ENCODE measurements at regions not wholly inside any gene's neighbourhood (a gene's known extent, or its start where the extent isn't known, plus 50 kb on each side); places are given as distances from the start of the nearest gene placed in this dataset.

DNA sequence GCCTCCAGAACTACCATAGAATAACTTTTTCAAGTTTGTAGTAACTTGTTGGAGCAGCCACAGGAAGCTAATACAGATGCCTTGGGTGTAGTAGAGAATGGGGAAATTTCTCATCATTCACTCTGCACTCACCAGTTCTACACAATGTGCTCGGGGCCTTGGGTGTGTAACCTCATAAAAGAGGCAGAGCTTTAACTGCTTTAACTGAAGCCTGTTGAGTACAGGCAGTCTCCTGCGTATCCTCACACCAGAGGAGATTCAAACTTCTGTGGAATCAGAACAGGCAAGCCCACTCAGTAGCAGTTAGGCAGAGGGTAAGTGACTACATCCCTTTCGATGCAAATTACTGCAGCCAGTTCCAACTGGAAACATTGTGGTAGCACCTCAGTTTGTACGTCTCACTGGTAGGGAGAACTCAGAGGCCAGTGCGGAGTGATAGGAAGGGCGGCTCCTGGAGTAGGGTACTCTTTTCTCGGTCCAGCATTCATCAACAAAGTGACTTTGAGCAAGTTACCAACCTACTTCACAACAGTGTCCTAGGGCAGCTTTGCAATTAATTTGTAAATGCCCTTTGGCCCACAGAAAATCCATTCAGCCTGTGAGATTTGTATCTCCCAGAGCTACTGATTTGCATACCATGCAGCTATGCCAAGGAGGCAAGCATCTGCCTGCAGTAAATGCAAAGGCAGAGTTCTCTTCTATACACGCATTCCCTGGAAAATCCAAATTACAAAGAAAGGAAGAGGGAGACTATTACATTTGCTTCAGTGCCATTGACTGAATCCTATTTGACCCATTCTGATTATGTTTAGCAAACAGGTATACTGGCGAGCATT lies 904.3 kb downstream of the DIAPH3 start (continued):
- TF ChIP-seq, protein P1, sequence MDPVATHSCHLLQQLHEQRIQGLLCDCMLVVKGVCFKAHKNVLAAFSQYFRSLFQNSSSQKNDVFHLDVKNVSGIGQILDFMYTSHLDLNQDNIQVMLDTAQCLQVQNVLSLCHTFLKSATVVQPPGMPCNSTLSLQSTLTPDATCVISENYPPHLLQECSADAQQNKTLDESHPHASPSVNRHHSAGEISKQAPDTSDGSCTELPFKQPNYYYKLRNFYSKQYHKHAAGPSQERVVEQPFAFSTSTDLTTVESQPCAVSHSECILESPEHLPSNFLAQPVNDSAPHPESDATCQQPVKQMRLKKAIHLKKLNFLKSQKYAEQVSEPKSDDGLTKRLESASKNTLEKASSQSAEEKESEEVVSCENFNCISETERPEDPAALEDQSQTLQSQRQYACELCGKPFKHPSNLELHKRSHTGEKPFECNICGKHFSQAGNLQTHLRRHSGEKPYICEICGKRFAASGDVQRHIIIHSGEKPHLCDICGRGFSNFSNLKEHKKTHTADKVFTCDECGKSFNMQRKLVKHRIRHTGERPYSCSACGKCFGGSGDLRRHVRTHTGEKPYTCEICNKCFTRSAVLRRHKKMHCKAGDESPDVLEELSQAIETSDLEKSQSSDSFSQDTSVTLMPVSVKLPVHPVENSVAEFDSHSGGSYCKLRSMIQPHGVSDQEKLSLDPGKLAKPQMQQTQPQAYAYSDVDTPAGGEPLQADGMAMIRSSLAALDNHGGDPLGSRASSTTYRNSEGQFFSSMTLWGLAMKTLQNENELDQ (tag by site-specific recombination; IDR thresholded peaks at IDR 0.05; ENCODE audit: low read depth): no peak

DNA sequence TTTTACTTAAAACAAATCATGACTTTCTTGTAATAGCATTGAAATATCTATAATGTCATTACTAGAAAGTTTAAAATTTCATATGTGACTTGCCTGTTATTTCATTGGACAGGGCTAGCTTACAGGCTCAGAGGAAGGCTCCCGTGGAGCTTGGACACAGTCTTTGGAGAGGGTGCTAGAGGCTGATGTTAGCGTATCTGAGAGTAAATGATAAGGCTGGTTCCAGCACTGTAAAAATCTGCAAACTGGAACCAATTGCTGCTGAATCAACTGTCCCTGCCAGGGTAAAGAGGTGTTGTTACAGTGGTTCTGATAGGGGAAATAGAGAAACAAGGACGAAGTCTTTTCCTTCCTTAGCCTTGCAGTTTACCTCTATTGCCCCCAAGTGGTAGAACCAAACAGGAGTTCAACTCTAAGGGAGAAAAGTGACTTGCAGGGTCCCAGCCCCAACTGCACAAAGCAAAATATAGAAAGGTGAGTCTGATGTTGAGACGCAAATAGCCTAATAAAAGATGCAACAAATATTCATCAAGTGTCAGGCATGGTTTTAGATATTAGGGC lies 901.7 kb downstream of the DIAPH3 start:
- TF ChIP-seq SETDB1 (IDR thresholded peaks at IDR 0.05; ENCODE audit: insufficient read length, low read length) (no peak), ZNF16 (tag by site-specific recombination; IDR thresholded peaks at IDR 0.05; ENCODE audit: low read depth) (no peak), ZNF626 (tag by site-specific recombination; IDR thresholded peaks at IDR 0.05) (no peak), ZNF585B (tag by site-specific recombination; IDR thresholded peaks at IDR 0.05) (no peak), ZNF610 (tag by site-specific recombination; IDR thresholded peaks at IDR 0.05; ENCODE audit: borderline replicate concordance) (no peak), ZNF202 (tag by site-specific recombination; IDR thresholded peaks at IDR 0.05; ENCODE audit: borderline replicate concordance) (no peak), GFI1B (tag by site-specific recombination; IDR thresholded peaks at IDR 0.05) (no peak), ZNF521 (tag by site-specific recombination; IDR thresholded peaks at IDR 0.05) (no peak), ZNF140 (tag by site-specific recombination; IDR thresholded peaks at IDR 0.05) (no peak), ZNF423 (tag by site-specific recombination; IDR thresholded peaks at IDR 0.05) (no peak), ZNF660 (tag by site-specific recombination; IDR thresholded peaks at IDR 0.05) (no peak), ZNF157 (tag by site-specific recombination; IDR thresholded peaks at IDR 0.05) (no peak), ZNF791 (tag by site-specific recombination; IDR thresholded peaks at IDR 0.05) (no peak), ZNF184 (tag by site-specific recombination; IDR thresholded peaks at IDR 0.05) (no peak), MYNN (tag by site-specific recombination; IDR thresholded peaks at IDR 0.05; ENCODE audit: borderline replicate concordance) (no peak)
- TF ChIP-seq, protein P2, sequence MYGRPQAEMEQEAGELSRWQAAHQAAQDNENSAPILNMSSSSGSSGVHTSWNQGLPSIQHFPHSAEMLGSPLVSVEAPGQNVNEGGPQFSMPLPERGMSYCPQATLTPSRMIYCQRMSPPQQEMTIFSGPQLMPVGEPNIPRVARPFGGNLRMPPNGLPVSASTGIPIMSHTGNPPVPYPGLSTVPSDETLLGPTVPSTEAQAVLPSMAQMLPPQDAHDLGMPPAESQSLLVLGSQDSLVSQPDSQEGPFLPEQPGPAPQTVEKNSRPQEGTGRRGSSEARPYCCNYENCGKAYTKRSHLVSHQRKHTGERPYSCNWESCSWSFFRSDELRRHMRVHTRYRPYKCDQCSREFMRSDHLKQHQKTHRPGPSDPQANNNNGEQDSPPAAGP (tag by site-specific recombination; IDR thresholded peaks at IDR 0.05): no peak
- TF ChIP-seq, protein P3, sequence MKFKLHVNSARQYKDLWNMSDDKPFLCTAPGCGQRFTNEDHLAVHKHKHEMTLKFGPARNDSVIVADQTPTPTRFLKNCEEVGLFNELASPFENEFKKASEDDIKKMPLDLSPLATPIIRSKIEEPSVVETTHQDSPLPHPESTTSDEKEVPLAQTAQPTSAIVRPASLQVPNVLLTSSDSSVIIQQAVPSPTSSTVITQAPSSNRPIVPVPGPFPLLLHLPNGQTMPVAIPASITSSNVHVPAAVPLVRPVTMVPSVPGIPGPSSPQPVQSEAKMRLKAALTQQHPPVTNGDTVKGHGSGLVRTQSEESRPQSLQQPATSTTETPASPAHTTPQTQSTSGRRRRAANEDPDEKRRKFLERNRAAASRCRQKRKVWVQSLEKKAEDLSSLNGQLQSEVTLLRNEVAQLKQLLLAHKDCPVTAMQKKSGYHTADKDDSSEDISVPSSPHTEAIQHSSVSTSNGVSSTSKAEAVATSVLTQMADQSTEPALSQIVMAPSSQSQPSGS (tag by site-specific recombination; IDR thresholded peaks at IDR 0.05; ENCODE audit: low read depth): no peak
- TF ChIP-seq, protein P4, sequence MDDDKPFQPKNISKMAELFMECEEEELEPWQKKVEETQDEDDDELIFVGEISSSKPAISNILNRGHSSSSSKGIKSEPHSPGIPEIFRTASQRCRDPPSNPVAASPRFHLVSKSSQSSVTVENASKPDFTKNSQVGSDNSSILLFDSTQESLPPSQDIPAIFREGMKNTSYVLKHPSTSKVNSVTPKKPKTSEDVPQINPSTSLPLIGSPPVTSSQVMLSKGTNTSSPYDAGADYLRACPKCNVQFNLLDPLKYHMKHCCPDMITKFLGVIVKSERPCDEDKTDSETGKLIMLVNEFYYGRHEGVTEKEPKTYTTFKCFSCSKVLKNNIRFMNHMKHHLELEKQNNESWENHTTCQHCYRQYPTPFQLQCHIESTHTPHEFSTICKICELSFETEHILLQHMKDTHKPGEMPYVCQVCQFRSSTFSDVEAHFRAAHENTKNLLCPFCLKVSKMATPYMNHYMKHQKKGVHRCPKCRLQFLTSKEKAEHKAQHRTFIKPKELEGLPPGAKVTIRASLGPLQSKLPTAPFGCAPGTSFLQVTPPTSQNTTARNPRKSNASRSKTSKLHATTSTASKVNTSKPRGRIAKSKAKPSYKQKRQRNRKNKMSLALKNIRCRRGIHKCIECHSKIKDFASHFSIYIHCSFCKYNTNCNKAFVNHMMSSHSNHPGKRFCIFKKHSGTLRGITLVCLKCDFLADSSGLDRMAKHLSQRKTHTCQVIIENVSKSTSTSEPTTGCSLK (tag by site-specific recombination; IDR thresholded peaks at IDR 0.05): no peak
- no peaks in the 10 kb centered on the region for H3K9me3 ChIP-seq (ENCODE audit: control insufficient read depth, insufficient read depth, low read depth, low read length)
- no peak overlapping the region for H3K4me3 ChIP-seq (ENCODE audit: low read depth, low read length)
- H3K27ac ChIP-seq (ENCODE audit: extremely low read depth, low read depth, low read length): no peak overlapping the region
- ChIA-PET CTCF (interaction anchor here (0.7 to 0.9 kb wide), 3 partner anchors 64 to 118 kb away, joined by 3 to 4 read pairs (median 3); no protein-coding TSS in a partner anchor), POLR2A (no interaction called here)
- H3K36me3 ChIP-seq (ENCODE audit: control insufficient read depth in 2 of 2, insufficient read depth in 1 of 2, low read length in 2 of 2): no peaks in the 10 kb centered on the region
- H3K4me1 ChIP-seq (ENCODE audit: control insufficient read depth, insufficient read depth, low read length): no peaks in the 10 kb centered on the region

Data from HEK293 (cell line).